ENCODE measurements at regions not wholly inside any gene's neighbourhood (a gene's known extent, or its start where the extent isn't known, plus 50 kb on each side); places are given as distances from the start of the nearest gene placed in this dataset.

GRCh38 chr13:82672248-82672647 is 1210.0 kb downstream of the SLITRK1 start:
- no peaks in the 10 kb centered on the region for H3K27me3 Mint-ChIP-seq
- DNase-seq (no peak), ATAC-seq (ENCODE audit: low read depth) (no peak)
- H3K4me3 Mint-ChIP-seq = no peak overlapping the region
- peaks cover 2% of the 10 kb centered on the region for H3K9me3 Mint-ChIP-seq
- no peak overlapping the region for H3K27ac Mint-ChIP-seq
- H3K4me1 Mint-ChIP-seq = no peaks in the 10 kb centered on the region
- ChIA-PET CTCF (no interaction called here), POLR2A (no interaction called here)
- intact Hi-C loops (cut with micrococcal nuclease) = no loop called here
- TF ChIP-seq, protein P1, sequence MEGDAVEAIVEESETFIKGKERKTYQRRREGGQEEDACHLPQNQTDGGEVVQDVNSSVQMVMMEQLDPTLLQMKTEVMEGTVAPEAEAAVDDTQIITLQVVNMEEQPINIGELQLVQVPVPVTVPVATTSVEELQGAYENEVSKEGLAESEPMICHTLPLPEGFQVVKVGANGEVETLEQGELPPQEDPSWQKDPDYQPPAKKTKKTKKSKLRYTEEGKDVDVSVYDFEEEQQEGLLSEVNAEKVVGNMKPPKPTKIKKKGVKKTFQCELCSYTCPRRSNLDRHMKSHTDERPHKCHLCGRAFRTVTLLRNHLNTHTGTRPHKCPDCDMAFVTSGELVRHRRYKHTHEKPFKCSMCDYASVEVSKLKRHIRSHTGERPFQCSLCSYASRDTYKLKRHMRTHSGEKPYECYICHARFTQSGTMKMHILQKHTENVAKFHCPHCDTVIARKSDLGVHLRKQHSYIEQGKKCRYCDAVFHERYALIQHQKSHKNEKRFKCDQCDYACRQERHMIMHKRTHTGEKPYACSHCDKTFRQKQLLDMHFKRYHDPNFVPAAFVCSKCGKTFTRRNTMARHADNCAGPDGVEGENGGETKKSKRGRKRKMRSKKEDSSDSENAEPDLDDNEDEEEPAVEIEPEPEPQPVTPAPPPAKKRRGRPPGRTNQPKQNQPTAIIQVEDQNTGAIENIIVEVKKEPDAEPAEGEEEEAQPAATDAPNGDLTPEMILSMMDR (IDR thresholded peaks at IDR 0.05) = no peak
- no peaks in the 10 kb centered on the region for H3K36me3 Mint-ChIP-seq (ENCODE audit: low read depth)

GRCh38 chr13:82664183-82664582 is 1218.1 kb downstream of the SLITRK1 start:
- DNase-seq (no peak), ATAC-seq (ENCODE audit: low read depth) (no peak)
- POLR2A ChIA-PET = no interaction called here
- no peaks in the 10 kb centered on the region for H3K36me3 Mint-ChIP-seq (ENCODE audit: low read depth)
- no peak overlapping the region for H3K27ac Mint-ChIP-seq
- peaks cover 6% of the 10 kb centered on the region for H3K9me3 Mint-ChIP-seq
- CTCF ChIA-PET = no interaction called here
- H3K4me3 Mint-ChIP-seq = no peak overlapping the region
- H3K27me3 Mint-ChIP-seq = no peaks in the 10 kb centered on the region
- H3K4me1 Mint-ChIP-seq = no peaks in the 10 kb centered on the region
- intact Hi-C loops (cut with micrococcal nuclease) = no loop called here
- TF ChIP-seq, protein P1 (IDR thresholded peaks at IDR 0.05) = no peak

- TF ChIP-seq, protein P1 (IDR thresholded peaks at IDR 0.05) = no peak
- no peaks in the 10 kb centered on the region for H3K4me1 Mint-ChIP-seq
- no peaks in the 10 kb centered on the region for H3K27me3 Mint-ChIP-seq
- ATAC-seq (ENCODE audit: low read depth) (no peak), DNase-seq (no peak)
- H3K9me3 Mint-ChIP-seq = peaks cover 6% of the 10 kb centered on the region
- intact Hi-C loops (cut with micrococcal nuclease) = no loop called here
- no peak overlapping the region for H3K4me3 Mint-ChIP-seq
- POLR2A ChIA-PET = no interaction called here
- H3K27ac Mint-ChIP-seq = no peak overlapping the region
- CTCF ChIA-PET = no interaction called here
- H3K36me3 Mint-ChIP-seq (ENCODE audit: low read depth) = no peaks in the 10 kb centered on the region
Measured at GRCh38 chr13:82661126-82661525, 1221.1 kb downstream of the SLITRK1 start.

DNA sequence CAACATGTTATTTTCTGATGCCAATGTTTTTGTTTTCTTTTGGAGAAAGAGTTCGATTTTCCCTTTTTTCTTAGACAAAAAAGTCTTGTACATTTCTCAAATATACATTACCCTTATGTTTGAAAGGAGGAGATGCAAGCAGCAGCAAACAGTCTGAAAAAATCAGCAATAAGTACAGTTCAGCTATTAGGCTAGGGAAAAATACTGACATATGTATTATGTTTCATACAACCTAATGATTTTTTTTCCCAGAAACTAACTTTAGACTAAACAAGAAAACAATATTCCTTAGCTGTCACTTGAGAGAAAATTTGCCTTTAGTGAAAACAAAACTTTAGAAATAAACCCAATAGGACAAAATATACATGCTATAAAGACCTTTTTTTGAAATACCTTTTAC is 1223.5 kb downstream of the SLITRK1 start:
- TF ChIP-seq, protein P1 (IDR thresholded peaks at IDR 0.05) = no peak
- ChIA-PET CTCF (no interaction called here), POLR2A (no interaction called here)
- H3K4me1 Mint-ChIP-seq = no peaks in the 10 kb centered on the region
- peaks cover 6% of the 10 kb centered on the region for H3K9me3 Mint-ChIP-seq
- no peak overlapping the region for H3K4me3 Mint-ChIP-seq
- H3K27me3 Mint-ChIP-seq = no peaks in the 10 kb centered on the region
- no peaks in the 10 kb centered on the region for H3K36me3 Mint-ChIP-seq (ENCODE audit: low read depth)
- ATAC-seq (ENCODE audit: low read depth) = no peak
- intact Hi-C loops (cut with micrococcal nuclease) = no loop called here
- no peak for DNase-seq
- no peak overlapping the region for H3K27ac Mint-ChIP-seq

GRCh38 chr13:82657471-82657870 is 1224.8 kb downstream of the SLITRK1 start:
- intact Hi-C loops (cut with micrococcal nuclease) = no loop called here
- peaks cover 6% of the 10 kb centered on the region for H3K9me3 Mint-ChIP-seq
- no peak for DNase-seq
- ChIA-PET CTCF (no interaction called here), POLR2A (no interaction called here)
- H3K36me3 Mint-ChIP-seq (ENCODE audit: low read depth) = no peaks in the 10 kb centered on the region
- no peak overlapping the region for H3K27ac Mint-ChIP-seq
- H3K4me3 Mint-ChIP-seq = no peak overlapping the region
- TF ChIP-seq, protein P1 (IDR thresholded peaks at IDR 0.05) = no peak
- ATAC-seq (ENCODE audit: low read depth) = no peak
- H3K4me1 Mint-ChIP-seq = no peaks in the 10 kb centered on the region
- H3K27me3 Mint-ChIP-seq = no peaks in the 10 kb centered on the region
